Gastroesophageal sphincter (tissue), 4 donors: ENCODE measurements at regions not wholly inside any gene's neighbourhood (a gene's known extent, or its start where the extent isn't known, plus 50 kb on each side); places are given as distances from the start of the nearest gene placed in this dataset.

Experiments
- ATAC-seq: fragments of 150-250 bp; one replicate; pipeline ENCODE4 v1.9.1; 2016; ENCODE audit warnings: mild to moderate bottlenecking, moderate library complexity
- H3K27ac ChIP-seq, 4 donors: fragments of 200-600 bp; sonication (generic) in 3 of 4; 1 replicate in 3 of 4; 2 replicates in 1 of 4; pipeline ENCODE4 v1.5.1; 2016 to 2019
- H3K27me3 ChIP-seq: fragments of 200-600 bp; sonication (generic); one replicate; pipeline ENCODE4 v1.5.1; 2019
- H3K36me3 ChIP-seq, 2 donors: fragments of 200-600 bp; sonication (generic); one replicate each; pipeline ENCODE4 v1.5.1; 2019; ENCODE audit warnings: control low read depth in 1 of 2
- H3K4me1 ChIP-seq, 3 donors: fragments of 200-600 bp; sonication (generic); 1 replicate in 2 of 3; 2 replicates in 1 of 3; pipeline ENCODE4 v1.5.1; 2016 to 2019; ENCODE audit warnings: control low read depth in 2 of 3
- H3K4me3 ChIP-seq, 2 donors: fragments of 200-600 bp; sonication (generic); one replicate each; pipeline ENCODE4 v1.5.1; 2019; ENCODE audit warnings: mild to moderate bottlenecking in 1 of 2, moderate library complexity in 1 of 2
- H3K9me3 ChIP-seq, 3 donors: fragments of 200-600 bp; sonication (generic); one replicate each; pipeline ENCODE4 v1.5.1; 2017 to 2019; ENCODE audit warnings: control low read depth in 2 of 3
- EP300 ChIP-seq: sonication (generic); formaldehyde crosslinking; IDR thresholded peaks from one replicate; pipeline ENCODE4 v1.6.1; 2017; ENCODE audit warnings: antibody characterized with exemption, mild to moderate bottlenecking
- POLR2A ChIP-seq, 2 donors: fragments of 450-650 bp; IDR thresholded peaks; one replicate each; pipeline ENCODE4 v1.6.1; 2017; ENCODE audit warnings: antibody characterized with exemption in 2 of 2, mild to moderate bottlenecking in 2 of 2, moderate library complexity in 1 of 2
- POLR2AphosphoS5 ChIP-seq: sonication (generic); formaldehyde crosslinking; IDR thresholded peaks from one replicate; pipeline ENCODE4 v1.6.1; 2017; ENCODE audit warnings: antibody characterized with exemption
- WGBS, 2 donors: methylation state at CpG; one replicate each; pipeline ENCODE4 v1.1.5; 2018; ENCODE audit warnings: low coverage in 1 of 2; 5-methylcytosine and 5-hydroxymethylcytosine counted together
- TF ChIP-seq, protein P1 (sequence below), 4 experiments: fragments of 200-600 bp in 2 of 4; fragments of 450-650 bp in 2 of 4; sonication (generic) in 1 of 4; IDR thresholded peaks; one replicate each; pipeline ENCODE4 v1.5.1; 2017 to 2019; ENCODE audit warnings: antibody characterized with exemption in 4 of 4, mild to moderate bottlenecking in 2 of 4, moderate library complexity in 2 of 4

DNA sequence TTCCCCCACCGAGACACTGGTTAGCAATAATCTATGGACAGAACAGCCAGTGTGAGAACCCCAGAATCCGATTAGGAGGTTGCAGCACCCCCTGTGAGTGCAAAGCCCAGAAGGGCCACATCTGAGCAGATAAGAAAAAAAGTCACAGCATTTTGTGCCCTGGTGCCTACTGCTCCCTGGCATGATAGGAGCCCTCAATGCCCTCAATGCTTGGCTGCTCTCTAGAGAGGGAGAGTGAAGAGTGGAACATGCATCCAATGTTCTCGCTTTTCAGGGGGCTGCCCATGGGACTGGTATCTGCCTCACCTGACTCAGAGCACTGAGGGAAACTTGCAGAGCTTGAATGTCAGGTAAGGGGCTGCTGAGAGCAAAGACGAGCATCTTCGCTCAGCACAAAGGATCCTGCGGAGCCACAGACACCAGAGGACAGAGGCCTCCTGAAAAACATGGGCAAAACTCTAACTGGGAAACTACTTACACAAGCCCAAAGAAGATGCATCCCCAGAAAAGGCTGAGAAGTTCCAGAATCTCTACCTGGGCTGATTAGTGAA is 98.0 kb upstream of the FAM20C start:
- no peak overlapping the region for H3K4me3 ChIP-seq
- peaks cover 0 to 7% (median 0%) of the 10 kb centered on the region in 3 donors for H3K9me3 ChIP-seq
- H3K27me3 ChIP-seq = no peaks in the 10 kb centered on the region
- H3K27ac ChIP-seq = no peak overlapping the region
- ATAC-seq = no peak
- 98 to 100% methylated on average over 2 to 5 of the region's 6 CpGs for WGBS, 2 donors
- H3K4me1 ChIP-seq = peaks cover 0 to 14% (median 11%) of the 10 kb centered on the region in 3 donors
- no peak for TF ChIP-seq EP300
- TF ChIP-seq POLR2A (IDR thresholded peaks at IDR 0.05) = no peak
- TF ChIP-seq, protein P1, sequence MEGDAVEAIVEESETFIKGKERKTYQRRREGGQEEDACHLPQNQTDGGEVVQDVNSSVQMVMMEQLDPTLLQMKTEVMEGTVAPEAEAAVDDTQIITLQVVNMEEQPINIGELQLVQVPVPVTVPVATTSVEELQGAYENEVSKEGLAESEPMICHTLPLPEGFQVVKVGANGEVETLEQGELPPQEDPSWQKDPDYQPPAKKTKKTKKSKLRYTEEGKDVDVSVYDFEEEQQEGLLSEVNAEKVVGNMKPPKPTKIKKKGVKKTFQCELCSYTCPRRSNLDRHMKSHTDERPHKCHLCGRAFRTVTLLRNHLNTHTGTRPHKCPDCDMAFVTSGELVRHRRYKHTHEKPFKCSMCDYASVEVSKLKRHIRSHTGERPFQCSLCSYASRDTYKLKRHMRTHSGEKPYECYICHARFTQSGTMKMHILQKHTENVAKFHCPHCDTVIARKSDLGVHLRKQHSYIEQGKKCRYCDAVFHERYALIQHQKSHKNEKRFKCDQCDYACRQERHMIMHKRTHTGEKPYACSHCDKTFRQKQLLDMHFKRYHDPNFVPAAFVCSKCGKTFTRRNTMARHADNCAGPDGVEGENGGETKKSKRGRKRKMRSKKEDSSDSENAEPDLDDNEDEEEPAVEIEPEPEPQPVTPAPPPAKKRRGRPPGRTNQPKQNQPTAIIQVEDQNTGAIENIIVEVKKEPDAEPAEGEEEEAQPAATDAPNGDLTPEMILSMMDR (IDR thresholded peaks at IDR 0.05) = no peak
- TF ChIP-seq POLR2AphosphoS5 = no peak
- H3K36me3 ChIP-seq = no peaks in the 10 kb centered on the region

DNA sequence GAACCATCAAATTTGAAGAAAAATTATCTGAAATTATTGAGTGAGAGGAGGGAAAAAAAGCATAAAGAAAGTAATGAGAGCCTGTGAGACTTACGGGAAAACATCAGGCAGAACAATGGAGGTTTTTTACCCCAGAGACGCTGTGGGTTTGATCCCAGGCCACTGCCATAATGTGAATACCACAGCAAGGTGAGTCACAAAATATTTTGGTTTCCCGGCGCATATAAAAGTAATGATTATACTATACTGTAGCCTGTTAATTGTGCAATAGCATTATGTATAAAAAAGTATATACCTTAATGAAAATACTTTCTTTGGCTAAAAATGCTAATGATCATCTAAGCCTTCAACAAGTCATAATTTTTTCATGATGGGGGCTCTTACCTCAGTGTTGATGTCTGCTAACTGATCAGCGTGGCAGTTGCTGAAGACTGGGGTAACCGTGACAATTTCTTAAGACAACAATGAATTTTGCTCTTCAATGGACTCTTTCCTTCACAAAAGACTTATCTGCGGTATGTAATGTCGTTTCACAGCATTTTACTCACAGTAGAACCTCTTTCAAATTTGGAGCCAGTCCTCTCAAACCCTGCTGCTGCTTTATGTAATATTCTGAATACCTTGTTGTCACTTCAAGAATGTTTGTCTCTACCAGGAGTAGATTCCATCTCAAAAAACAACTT is 97.0 kb upstream of the FAM20C start:
- Histone ChIP-seq H3K9me3 (peaks cover 0 to 7% (median 0%) of the 10 kb centered on the region in 3 donors), H3K4me3 (no peak overlapping the region), H3K27me3 (no peaks in the 10 kb centered on the region), H3K27ac (no peak overlapping the region), H3K4me1 (peaks cover 0 to 4% (median 3%) of the 10 kb centered on the region in 3 donors), H3K36me3 (no peaks in the 10 kb centered on the region)
- no peak for ATAC-seq
- TF ChIP-seq POLR2AphosphoS5 = no peak
- no peak for TF ChIP-seq EP300
- TF ChIP-seq, protein P1 (IDR thresholded peaks at IDR 0.05) = no peak
- TF ChIP-seq POLR2A (IDR thresholded peaks at IDR 0.05) = no peak
- 73 to 87% methylated on average over 7 to 8 of the region's 8 CpGs for WGBS, 2 donors

DNA sequence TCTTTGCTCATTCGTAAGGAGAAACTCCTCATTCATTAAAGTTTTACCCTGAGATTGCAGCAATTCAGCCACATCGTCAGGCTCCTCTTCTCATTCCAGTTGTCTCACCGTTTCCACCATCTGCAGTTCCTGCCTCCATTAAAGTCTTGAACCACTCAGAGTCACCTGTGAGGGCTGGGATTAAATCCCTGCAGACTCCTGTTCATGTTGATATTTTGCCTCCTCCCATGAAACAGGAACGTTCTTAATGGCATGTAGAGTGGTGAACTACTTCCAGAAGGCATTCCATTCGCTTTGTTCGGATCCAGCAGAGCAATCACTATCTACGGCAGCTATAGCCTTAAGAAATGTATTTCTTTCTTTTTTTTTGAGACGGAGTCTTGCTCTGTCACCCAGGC is 96.5 kb upstream of the FAM20C start:
- H3K36me3 ChIP-seq = no peaks in the 10 kb centered on the region
- 56 to 86% methylated on average over 2 to 7 of the region's 8 CpGs for WGBS, 2 donors
- H3K4me3 ChIP-seq = no peak overlapping the region
- no peaks in the 10 kb centered on the region for H3K4me1 ChIP-seq
- no peak overlapping the region for H3K27ac ChIP-seq
- peaks cover 0 to 7% (median 0%) of the 10 kb centered on the region in 3 donors for H3K9me3 ChIP-seq
- no peak for ATAC-seq
- TF ChIP-seq POLR2A (IDR thresholded peaks at IDR 0.05) (no peak), EP300 (no peak), POLR2AphosphoS5 (no peak)
- TF ChIP-seq, protein P1 (IDR thresholded peaks at IDR 0.05) = no peak
- no peaks in the 10 kb centered on the region for H3K27me3 ChIP-seq

DNA sequence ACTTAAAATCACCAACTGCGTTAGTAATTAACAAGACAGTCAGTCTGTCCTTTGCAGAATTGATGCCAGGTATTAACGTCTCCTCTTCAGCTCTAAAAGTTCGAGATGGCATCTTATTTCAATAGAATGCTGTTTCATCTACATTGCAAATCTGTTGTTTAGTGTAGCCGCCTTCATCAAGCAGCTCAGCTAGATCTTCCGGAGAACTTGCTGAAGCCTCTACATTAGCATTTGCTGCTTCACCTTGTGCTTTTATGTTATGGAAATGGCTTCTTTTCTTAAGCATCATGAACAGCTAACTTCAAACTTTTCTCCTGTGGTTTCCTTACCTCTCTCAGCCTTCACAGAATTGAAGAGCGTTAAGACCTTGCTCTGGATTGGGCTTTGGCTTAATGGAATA is 95.5 kb upstream of the FAM20C start:
- no peaks in the 10 kb centered on the region for H3K36me3 ChIP-seq
- ATAC-seq = no peak
- no peaks in the 10 kb centered on the region for H3K27me3 ChIP-seq
- WGBS, 2 donors = 64 to 71% methylated on average over 5 to 6 of the region's 6 CpGs
- TF ChIP-seq EP300 = no peak
- TF ChIP-seq, protein P1 (IDR thresholded peaks at IDR 0.05) = no peak
- TF ChIP-seq POLR2A (IDR thresholded peaks at IDR 0.05) = no peak
- no peak for TF ChIP-seq POLR2AphosphoS5
- H3K9me3 ChIP-seq = peaks cover 0 to 7% (median 0%) of the 10 kb centered on the region in 3 donors
- no peak overlapping the region for H3K4me3 ChIP-seq
- H3K27ac ChIP-seq = no peak overlapping the region
- no peaks in the 10 kb centered on the region for H3K4me1 ChIP-seq

DNA sequence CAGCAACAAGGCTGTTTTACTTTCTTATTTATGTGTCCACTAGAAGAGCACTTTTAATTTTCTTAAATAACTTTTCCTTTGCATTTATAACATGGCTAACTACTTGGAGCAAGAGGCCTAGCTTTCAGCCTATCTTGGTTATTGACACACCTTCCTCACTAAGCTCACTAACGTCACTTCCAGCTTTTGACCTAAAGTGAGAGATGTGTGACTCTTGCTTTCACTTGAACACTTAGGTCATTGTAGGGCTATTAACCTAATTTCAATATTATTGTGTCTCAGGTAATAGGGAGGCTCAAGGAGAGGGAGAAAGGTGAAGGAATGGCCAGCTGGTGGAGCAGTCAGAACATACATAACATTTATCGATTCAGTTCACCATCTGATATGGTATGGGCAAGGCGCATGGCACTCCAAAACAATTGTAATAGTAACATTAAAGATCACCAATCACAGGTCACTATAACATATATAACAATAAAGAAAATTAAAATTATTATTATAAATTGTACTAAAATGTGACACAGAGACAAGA is 95.0 kb upstream of the FAM20C start:
- H3K36me3 ChIP-seq = no peaks in the 10 kb centered on the region
- 63 to 75% methylated on average over 3 of the region's 3 CpGs for WGBS, 2 donors
- TF ChIP-seq EP300 = no peak
- no peak for TF ChIP-seq POLR2A (IDR thresholded peaks at IDR 0.05)
- TF ChIP-seq, protein P1 (IDR thresholded peaks at IDR 0.05) = no peak
- TF ChIP-seq POLR2AphosphoS5 = no peak
- H3K27me3 ChIP-seq = no peaks in the 10 kb centered on the region
- H3K9me3 ChIP-seq = peaks cover 0 to 7% (median 0%) of the 10 kb centered on the region in 3 donors
- H3K4me3 ChIP-seq = no peak overlapping the region
- no peaks in the 10 kb centered on the region for H3K4me1 ChIP-seq
- no peak for ATAC-seq
- no peak overlapping the region for H3K27ac ChIP-seq
